Type B pancreatic cell (in vitro differentiated cells): ENCODE measurements at regions not wholly inside any gene's neighbourhood (a gene's known extent, or its start where the extent isn't known, plus 50 kb on each side); places are given as distances from the start of the nearest gene placed in this dataset.
A peak's percentile ranks its signal among the peaks of the same experiment; 100 is the strongest.

Experiments
- DNase-seq: peaks from one replicate; pipeline ENCODE4 v3.0.0; 2021; ENCODE audit warnings: mixed read lengths; ENCODE audit not compliant: unreplicated experiment; ENCODE audit errors: extremely low spot score
- H3K27ac Mint-ChIP-seq: 2 replicates; pipeline ENCODE4 v1.8.0; 2021; ENCODE audit warnings: mild to moderate bottlenecking, mixed read lengths
- H3K27me3 Mint-ChIP-seq: 2 replicates; pipeline ENCODE4 v1.8.0; 2021; ENCODE audit warnings: mixed read lengths
- H3K36me3 Mint-ChIP-seq: 2 replicates; pipeline ENCODE4 v1.8.0; 2021; ENCODE audit warnings: mixed read lengths
- H3K4me1 Mint-ChIP-seq: one replicate; pipeline ENCODE4 v1.8.0; 2021; ENCODE audit warnings: mixed read lengths; ENCODE audit not compliant: unreplicated experiment
- H3K4me3 Mint-ChIP-seq: 2 replicates; pipeline ENCODE4 v1.8.0; 2021; ENCODE audit warnings: mild to moderate bottlenecking, mixed read lengths
- H3K9me3 Mint-ChIP-seq: 2 replicates; pipeline ENCODE4 v1.8.0; 2021; ENCODE audit warnings: mixed read lengths
- CTCF ChIP-seq: fragments of 200-600 bp; sonication (generic); conservative IDR thresholded peaks from 2 replicates; pipeline ENCODE4 v1.5.0; 2021; ENCODE audit warnings: antibody characterized with exemption, mild to moderate bottlenecking

DNA sequence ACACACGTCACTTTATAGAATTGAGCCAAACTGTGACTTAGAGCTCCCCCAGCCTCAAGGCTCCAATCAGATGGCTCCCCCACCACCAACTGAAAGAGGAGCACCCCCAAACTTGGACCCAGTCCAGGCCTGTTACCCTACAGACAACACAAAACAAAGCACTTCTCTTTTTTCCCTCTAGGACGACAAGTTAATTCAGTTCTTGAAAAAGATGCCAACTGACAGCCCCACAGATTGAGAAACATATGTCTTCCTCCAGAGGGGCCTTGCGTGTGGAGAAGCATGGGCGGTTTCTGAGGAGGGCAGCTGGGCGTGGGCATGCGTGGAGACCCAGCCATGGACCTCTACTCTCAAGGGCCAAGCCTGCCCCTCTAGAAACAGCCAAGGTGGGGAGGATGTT lies 229.5 kb downstream of the SHQ1 start:
- no peaks in the 10 kb centered on the region for H3K27me3 Mint-ChIP-seq
- H3K27ac Mint-ChIP-seq = no peak overlapping the region
- peaks cover 15% of the 10 kb centered on the region for H3K4me1 Mint-ChIP-seq
- no peak overlapping the region for H3K4me3 Mint-ChIP-seq
- TF ChIP-seq CTCF = no peak
- DNase-seq = no peak
- H3K9me3 Mint-ChIP-seq = peaks cover 12% of the 10 kb centered on the region
- no peaks in the 10 kb centered on the region for H3K36me3 Mint-ChIP-seq

- DNase-seq = no peak
- Mint-ChIP-seq H3K4me3 (no peak overlapping the region), H3K9me3 (peaks cover 12% of the 10 kb centered on the region), H3K4me1 (peaks cover 15% of the 10 kb centered on the region), H3K27ac (no peak overlapping the region), H3K36me3 (no peaks in the 10 kb centered on the region), H3K27me3 (no peaks in the 10 kb centered on the region)
- no peak for TF ChIP-seq CTCF
Measured at GRCh38 chr3:72617424-72618024, 230.7 kb downstream of the SHQ1 start.

DNA sequence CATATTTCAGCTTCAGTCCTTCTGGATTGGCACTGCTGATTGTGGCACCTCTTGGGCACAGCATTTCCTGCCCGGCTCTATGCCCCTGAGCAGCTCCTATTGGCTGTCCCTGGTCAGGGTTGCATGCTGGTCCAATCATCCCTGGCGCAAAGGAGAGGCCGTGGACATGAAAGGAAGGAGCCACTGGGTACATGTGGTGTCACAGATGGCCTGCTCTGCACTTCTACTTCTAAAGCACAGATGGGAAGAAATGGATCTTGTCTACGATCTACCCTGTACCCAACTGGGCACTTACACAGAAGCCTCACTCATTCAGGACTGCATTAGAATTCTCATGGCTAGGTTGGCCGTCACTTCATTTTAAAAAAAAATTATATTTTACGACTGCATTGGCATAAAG lies 232.5 kb downstream of the SHQ1 start:
- TF ChIP-seq CTCF = no peak
- Mint-ChIP-seq H3K4me3 (no peak overlapping the region), H3K27me3 (no peaks in the 10 kb centered on the region), H3K9me3 (peaks cover 12% of the 10 kb centered on the region), H3K27ac (no peak overlapping the region), H3K36me3 (no peaks in the 10 kb centered on the region), H3K4me1 (peaks cover 15% of the 10 kb centered on the region)
- no peak for DNase-seq

DNA sequence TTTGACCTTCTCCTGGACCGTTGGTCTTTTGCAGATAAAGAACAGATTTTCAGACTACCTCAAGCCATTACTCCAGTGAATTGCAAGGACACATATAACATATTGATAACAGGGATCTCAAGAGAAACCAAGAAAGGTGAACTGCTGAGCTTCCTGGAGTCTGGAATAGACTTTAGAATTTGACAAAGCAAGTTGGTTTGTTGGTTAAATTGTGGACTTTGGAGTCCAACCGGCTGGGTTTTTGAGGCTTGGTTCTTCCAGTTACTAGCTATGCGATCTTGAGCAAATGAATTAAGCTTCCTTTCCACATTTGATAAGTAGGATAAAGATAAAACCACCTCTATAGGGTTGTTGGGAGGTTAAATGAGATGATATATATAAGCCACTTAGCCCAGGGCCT lies 233.1 kb downstream of the SHQ1 start:
- H3K4me3 Mint-ChIP-seq = no peak overlapping the region
- peaks cover 12% of the 10 kb centered on the region for H3K9me3 Mint-ChIP-seq
- H3K4me1 Mint-ChIP-seq = peaks cover 15% of the 10 kb centered on the region
- DNase-seq = no peak
- H3K27me3 Mint-ChIP-seq = no peaks in the 10 kb centered on the region
- H3K27ac Mint-ChIP-seq = no peak overlapping the region
- TF ChIP-seq CTCF = no peak
- H3K36me3 Mint-ChIP-seq = no peaks in the 10 kb centered on the region

- Mint-ChIP-seq H3K27ac (peak overlapping the region; percentile 14), H3K9me3 (peaks cover 12% of the 10 kb centered on the region), H3K36me3 (no peaks in the 10 kb centered on the region), H3K4me3 (no peak overlapping the region), H3K27me3 (no peaks in the 10 kb centered on the region), H3K4me1 (peaks cover 15% of the 10 kb centered on the region)
- no peak for TF ChIP-seq CTCF
- DNase-seq = no peak
Measured at GRCh38 chr3:72614394-72615074, 233.7 kb downstream of the SHQ1 start.
